CD14-positive monocyte (primary cell): ENCODE measurements at regions not wholly inside any gene's neighbourhood (a gene's known extent, or its start where the extent isn't known, plus 50 kb on each side); places are given as distances from the start of the nearest gene placed in this dataset.

Source experiments
- DNase-seq, 3 donors: peaks; one replicate each; pipeline ENCODE4 v3.0.0-alpha.2; 2011 to 2022
- H2AFZ ChIP-seq: 2 replicates; pipeline ENCODE4 v1.6.0; 2012; ENCODE audit warnings: mild to moderate bottlenecking, low read depth, low read length, inconsistent platforms; ENCODE audit not compliant: insufficient read depth, poor library complexity, severe bottlenecking
- H3K27ac ChIP-seq, 2 donors: 1 replicate in 1 of 2; 2 replicates in 1 of 2; pipeline ENCODE4 v1.5.1; 2012 to 2013; ENCODE audit warnings: low read length in 2 of 2, control low read depth in 1 of 2, inconsistent platforms in 1 of 2, low read depth in 1 of 2, mild to moderate bottlenecking in 1 of 2
- H3K27me3 ChIP-seq, 2 donors: one replicate each; pipeline versions ENCODE4 v1.6.0 to v1.6.1; 2011 to 2013; ENCODE audit warnings: low read length in 2 of 2; ENCODE audit not compliant: control insufficient read depth in 2 of 2, insufficient read depth in 2 of 2
- H3K36me3 ChIP-seq, 2 donors: replicated peaks in 1 of 2; 1 replicate in 1 of 2; 2 replicates in 1 of 2; pipeline versions ENCODE4 v1.5.1 to v1.6.1; 2012 to 2013; ENCODE audit warnings: low read length in 2 of 2, control low read depth in 1 of 2, inconsistent platforms in 1 of 2, mild to moderate bottlenecking in 1 of 2; ENCODE audit not compliant: insufficient read depth in 2 of 2, control insufficient read depth in 1 of 2
- H3K4me1 ChIP-seq, 2 donors: 1 replicate in 1 of 2; 2 replicates in 1 of 2; pipeline versions ENCODE4 v1.5.1 to v1.6.1; 2012 to 2013; ENCODE audit warnings: low read length in 2 of 2, control low read depth in 1 of 2, inconsistent platforms in 1 of 2, mild to moderate bottlenecking in 1 of 2, moderate library complexity in 1 of 2; ENCODE audit not compliant: insufficient read depth in 2 of 2, control insufficient read depth in 1 of 2
- H3K4me2 ChIP-seq: replicated peaks from 2 replicates; pipeline ENCODE3; 2012; ENCODE audit warnings: low read length, moderate library complexity, mild to moderate bottlenecking; ENCODE audit not compliant: poor library complexity, severe bottlenecking; ENCODE audit errors: extremely low read depth
- H3K4me3 ChIP-seq, 3 experiments: fragments of 200-600 bp in 1 of 3; sonication (generic) in 1 of 3; replicated peaks in 1 of 3; 1 replicate in 2 of 3; 2 replicates in 1 of 3; pipeline ENCODE4 v1.5.1; 2011 to 2013; ENCODE audit warnings: low read length in 3 of 3, mild to moderate bottlenecking in 3 of 3, control low read depth in 2 of 3, low read depth in 2 of 3, inconsistent platforms in 1 of 3, moderate library complexity in 1 of 3
- H3K79me2 ChIP-seq: 2 replicates; pipeline ENCODE4 v1.6.0; 2012; ENCODE audit warnings: mild to moderate bottlenecking, control low read depth, inconsistent platforms, low read length, moderate library complexity; ENCODE audit not compliant: insufficient read depth
- H3K9ac ChIP-seq: 2 replicates; pipeline ENCODE4 v1.6.0; 2017; ENCODE audit warnings: low read length, mild to moderate bottlenecking; ENCODE audit not compliant: insufficient read depth, poor library complexity, severe bottlenecking
- H3K9me3 ChIP-seq, 2 donors: replicated peaks in 1 of 2; 1 replicate in 1 of 2; 2 replicates in 1 of 2; pipeline versions ENCODE4 v1.5.1 to v1.6.1; 2012 to 2013; ENCODE audit warnings: low read length in 2 of 2, control low read depth in 1 of 2; ENCODE audit not compliant: control insufficient read depth in 1 of 2, insufficient read depth in 1 of 2
- H4K20me1 ChIP-seq: 2 replicates; pipeline ENCODE4 v1.6.0; 2012; ENCODE audit warnings: mild to moderate bottlenecking, low read length, control low read depth, moderate library complexity; ENCODE audit not compliant: insufficient read depth
- H3K27ac Mint-ChIP-seq, 7 donors: one replicate each; pipeline ENCODE4 v1.8.0; 2020; ENCODE audit warnings: mild to moderate bottlenecking in 7 of 7, mixed read lengths in 7 of 7, moderate library complexity in 6 of 7, inconsistent platforms in 2 of 7
- H3K27me3 Mint-ChIP-seq, 3 donors: one replicate each; pipeline ENCODE4 v1.8.0; 2021 to 2022; ENCODE audit warnings: low read depth in 3 of 3, mild to moderate bottlenecking in 3 of 3, mixed read lengths in 3 of 3, moderate library complexity in 3 of 3, inconsistent platforms in 1 of 3
- H3K36me3 Mint-ChIP-seq, 2 donors: one replicate each; pipeline ENCODE4 v1.8.0; 2020; ENCODE audit warnings: mixed read lengths in 2 of 2, inconsistent platforms in 1 of 2, mild to moderate bottlenecking in 1 of 2
- H3K4me1 Mint-ChIP-seq: one replicate; pipeline ENCODE4 v1.8.0; 2020; ENCODE audit warnings: mild to moderate bottlenecking, mixed read lengths
- H3K4me3 Mint-ChIP-seq, 2 donors: one replicate each; pipeline ENCODE4 v1.8.0; 2020; ENCODE audit warnings: mild to moderate bottlenecking in 2 of 2, mixed read lengths in 2 of 2, moderate library complexity in 1 of 2
- H3K9me3 Mint-ChIP-seq, 7 donors: one replicate each; pipeline ENCODE4 v1.8.0; 2020 to 2022; ENCODE audit warnings: mixed read lengths in 7 of 7, mild to moderate bottlenecking in 6 of 7, moderate library complexity in 6 of 7, inconsistent platforms in 2 of 7
- WGBS: methylation state at CpG from one replicate; pipeline ENCODE4 v1.1.5; 2013; ENCODE audit warnings: missing lambda C conversion rate; ENCODE audit not compliant: insufficient coverage; 5-methylcytosine and 5-hydroxymethylcytosine counted together
- intact Hi-C, 2 donors: fragments of 100-400 bp; cut with micrococcal nuclease; formaldehyde crosslinking; loops; one replicate each; pipeline versions ENCODE4 v1.15.0 to v1.15.1; 2023
- TF ChIP-seq, protein P1 (sequence below): fragments of 200-600 bp; IDR thresholded peaks from one replicate; pipeline ENCODE4 v1.8.0; 2022; ENCODE audit warnings: antibody characterized with exemption, mild to moderate bottlenecking

- no peaks in the 10 kb centered on the region for H3K27me3 Mint-ChIP-seq
- Histone ChIP-seq H3K27ac (no peak overlapping the region), H3K9me3 (no peaks in the 10 kb centered on the region), H2AFZ (no peak overlapping the region), H4K20me1 (no peaks in the 10 kb centered on the region), H3K4me1 (no peaks in the 10 kb centered on the region), H3K4me3 (no peak overlapping the region), H3K79me2 (no peaks in the 10 kb centered on the region), H3K9ac (no peak overlapping the region), H3K27me3 (no peaks in the 10 kb centered on the region), H3K36me3 (no peaks in the 10 kb centered on the region), H3K4me2 (no peak overlapping the region)
- H3K4me3 Mint-ChIP-seq: no peak overlapping the region
- DNase-seq: no peak
- intact Hi-C loops: no loop called here
- no peaks in the 10 kb centered on the region for H3K4me1 Mint-ChIP-seq
- H3K36me3 Mint-ChIP-seq: no peaks in the 10 kb centered on the region
- no peak overlapping the region for H3K27ac Mint-ChIP-seq
- TF ChIP-seq, protein P1, sequence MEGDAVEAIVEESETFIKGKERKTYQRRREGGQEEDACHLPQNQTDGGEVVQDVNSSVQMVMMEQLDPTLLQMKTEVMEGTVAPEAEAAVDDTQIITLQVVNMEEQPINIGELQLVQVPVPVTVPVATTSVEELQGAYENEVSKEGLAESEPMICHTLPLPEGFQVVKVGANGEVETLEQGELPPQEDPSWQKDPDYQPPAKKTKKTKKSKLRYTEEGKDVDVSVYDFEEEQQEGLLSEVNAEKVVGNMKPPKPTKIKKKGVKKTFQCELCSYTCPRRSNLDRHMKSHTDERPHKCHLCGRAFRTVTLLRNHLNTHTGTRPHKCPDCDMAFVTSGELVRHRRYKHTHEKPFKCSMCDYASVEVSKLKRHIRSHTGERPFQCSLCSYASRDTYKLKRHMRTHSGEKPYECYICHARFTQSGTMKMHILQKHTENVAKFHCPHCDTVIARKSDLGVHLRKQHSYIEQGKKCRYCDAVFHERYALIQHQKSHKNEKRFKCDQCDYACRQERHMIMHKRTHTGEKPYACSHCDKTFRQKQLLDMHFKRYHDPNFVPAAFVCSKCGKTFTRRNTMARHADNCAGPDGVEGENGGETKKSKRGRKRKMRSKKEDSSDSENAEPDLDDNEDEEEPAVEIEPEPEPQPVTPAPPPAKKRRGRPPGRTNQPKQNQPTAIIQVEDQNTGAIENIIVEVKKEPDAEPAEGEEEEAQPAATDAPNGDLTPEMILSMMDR: no peak
- WGBS: no CpG with 5 or more reads among the region's 2 CpGs
- H3K9me3 Mint-ChIP-seq: peaks cover 0 to 2% (median 0%) of the 10 kb centered on the region in 7 donors
Measured at GRCh38 chrY:19882145-19882544, 137.6 kb upstream of the KDM5D start.

- no peak overlapping the region for H3K4me2 ChIP-seq
- peak overlapping the region in 1 of 3 experiments; percentile 10 for H3K4me3 ChIP-seq
- no peak overlapping the region for H3K9ac ChIP-seq
- H3K27ac ChIP-seq: no peak overlapping the region
- H3K4me1 Mint-ChIP-seq: no peaks in the 10 kb centered on the region
- peaks cover 0 to 3% (median 0%) of the 10 kb centered on the region in 7 donors for H3K9me3 Mint-ChIP-seq
- H3K27me3 Mint-ChIP-seq: no peaks in the 10 kb centered on the region
- 86% methylated on average over 6 of the region's 14 CpGs for WGBS
- peaks cover 0 to 3% of the 10 kb centered on the region in 2 donors for H3K9me3 ChIP-seq
- TF ChIP-seq, protein P1: no peak
- H3K4me1 ChIP-seq: no peaks in the 10 kb centered on the region
- no peaks in the 10 kb centered on the region for H4K20me1 ChIP-seq
- H3K36me3 ChIP-seq: no peaks in the 10 kb centered on the region
- no peak for DNase-seq
- no peaks in the 10 kb centered on the region for H3K27me3 ChIP-seq
- H2AFZ ChIP-seq: no peak overlapping the region
- H3K4me3 Mint-ChIP-seq: peak overlapping the region; percentile 30 to 73
- no peaks in the 10 kb centered on the region for H3K36me3 Mint-ChIP-seq
- H3K79me2 ChIP-seq: no peaks in the 10 kb centered on the region
- intact Hi-C loops: no loop called here
- peak overlapping the region in 1 of 7 donors; percentile 77 for H3K27ac Mint-ChIP-seq
Measured at GRCh38 chrY:19869715-19870114, 125.2 kb upstream of the KDM5D start.
